GM11168 (cell line): ENCODE measurements at regions not wholly inside any gene's neighbourhood (a gene's known extent, or its start where the extent isn't known, plus 50 kb on each side); places are given as distances from the start of the nearest gene placed in this dataset.

Experiments
- in situ Hi-C: fragments of 300-500 bp; cut with MboI; formaldehyde crosslinking; loops from one replicate; pipeline ENCODE4 v1.12.0; 2022; ENCODE audit warnings: low sequenced_read_pairs; ENCODE audit not compliant: unreplicated experiment

- in situ Hi-C loops, result no loop called here
Observed at GRCh38 chr5:44663991-44664710, 144.6 kb upstream of the MRPS30 start.

GRCh38 chr5:44661851-44662250 lies 146.9 kb upstream of the MRPS30 start:
- in situ Hi-C loops, result no loop called here

GRCh38 chr5:44660251-44660650 lies 148.5 kb upstream of the MRPS30 start:
- in situ Hi-C loops, result no loop called here

- in situ Hi-C loops, result no loop called here
Observed at GRCh38 chr5:44659334-44659733, 149.4 kb upstream of the MRPS30 start.

GRCh38 chr5:44652674-44653073 lies 156.1 kb upstream of the MRPS30 start:
- in situ Hi-C loops, result no loop called here

GRCh38 chr5:44646016-44646415 lies 162.7 kb upstream of the MRPS30 start:
- in situ Hi-C loops, result no loop called here

- in situ Hi-C loops, result no loop called here
Observed at GRCh38 chr5:44645502-44645901, 163.2 kb upstream of the MRPS30 start.

GRCh38 chr5:44644628-44645027 lies 164.1 kb upstream of the MRPS30 start:
- in situ Hi-C loops, result no loop called here

- in situ Hi-C loops, result no loop called here
Observed at GRCh38 chr5:44641820-44642219, 166.9 kb upstream of the MRPS30 start.

GRCh38 chr5:44640945-44641456 lies 167.7 kb upstream of the MRPS30 start:
- in situ Hi-C loops, result no loop called here

GRCh38 chr5:44637916-44638869 lies 170.6 kb upstream of the MRPS30 start:
- in situ Hi-C loops, result no loop called here

GRCh38 chr5:44632344-44632743 lies 176.4 kb upstream of the MRPS30 start:
- in situ Hi-C loops, result no loop called here

GRCh38 chr5:44626846-44627245 lies 181.9 kb upstream of the MRPS30 start:
- in situ Hi-C loops, result loop anchor here (10.0 kb wide), 1 partner anchor 422 kb away; no protein-coding TSS in a partner anchor

GRCh38 chr5:44622331-44622730 lies 186.4 kb upstream of the MRPS30 start:
- in situ Hi-C loops, result loop anchor here (10.0 kb wide), 1 partner anchor 418 kb away; no protein-coding TSS in a partner anchor

- in situ Hi-C loops, result loop anchor here (10.0 kb wide), 1 partner anchor 415 kb away; no protein-coding TSS in a partner anchor
Observed at GRCh38 chr5:44619875-44620610, 188.7 kb upstream of the MRPS30 start.

- in situ Hi-C loops, result no loop called here
Observed at GRCh38 chr5:44614845-44615244, 193.9 kb upstream of the MRPS30 start.

- in situ Hi-C loops, result no loop called here
Observed at GRCh38 chr5:44613936-44614335, 194.8 kb upstream of the MRPS30 start.

- in situ Hi-C loops, result no loop called here
Observed at GRCh38 chr5:44605926-44606325, 202.8 kb upstream of the MRPS30 start.

- in situ Hi-C loops, result no loop called here
Observed at GRCh38 chr5:44603496-44604272, 205.1 kb upstream of the MRPS30 start.
